GM23338 (cell line): ENCODE measurements at regions not wholly inside any gene's neighbourhood (a gene's known extent, or its start where the extent isn't known, plus 50 kb on each side); places are given as distances from the start of the nearest gene placed in this dataset.

Experiments
- ATAC-seq: fragments of 200-7000 bp; cut with Tn5 transposase; 3 replicates; pipeline ENCODE4 v1.9.1; 2020
- DNase-seq: peaks from one replicate; pipeline ENCODE4 v3.0.0-alpha.2; 2015; ENCODE audit warnings: low spot score
- H2AFZ ChIP-seq: fragments of 200-600 bp; sonication (generic); 2 replicates; pipeline ENCODE4 v1.8.0; 2016; ENCODE audit warnings: antibody characterized with exemption, mild to moderate bottlenecking, moderate library complexity
- H3F3A ChIP-seq: fragments of 200-600 bp; sonication (generic); replicated peaks from 2 replicates; pipeline ENCODE4 v1.8.0; 2017; ENCODE audit warnings: antibody characterized with exemption, mixed run types, low read depth
- H3K27ac ChIP-seq: fragments of 200-600 bp; sonication (generic); 2 replicates; pipeline ENCODE4 v1.6.1; 2016; ENCODE audit warnings: low read depth
- H3K27me3 ChIP-seq: fragments of 200-600 bp; sonication (generic); 2 replicates; pipeline ENCODE4 v1.8.0; 2016; ENCODE audit warnings: mild to moderate bottlenecking, mixed run types, moderate library complexity; ENCODE audit not compliant: insufficient read depth
- H3K36me3 ChIP-seq: fragments of 200-600 bp; sonication (generic); 2 replicates; pipeline ENCODE4 v1.8.0; 2016; ENCODE audit warnings: mild to moderate bottlenecking; ENCODE audit not compliant: insufficient read depth
- H3K4me1 ChIP-seq: fragments of 200-600 bp; sonication (generic); 2 replicates; pipeline ENCODE4 v1.8.0; 2016; ENCODE audit warnings: mild to moderate bottlenecking, moderate library complexity; ENCODE audit not compliant: insufficient read depth
- H3K4me2 ChIP-seq: fragments of 200-600 bp; sonication (generic); 2 replicates; pipeline ENCODE4 v1.7.1; 2017; ENCODE audit warnings: mixed run types
- H3K4me3 ChIP-seq: fragments of 200-600 bp; sonication (generic); 2 replicates; pipeline ENCODE4 v1.6.1; 2016; ENCODE audit warnings: mixed run types
- H3K79me2 ChIP-seq: fragments of 200-600 bp; sonication (generic); replicated peaks from 2 replicates; pipeline ENCODE4 v1.8.0; 2017; ENCODE audit warnings: mild to moderate bottlenecking; ENCODE audit not compliant: insufficient read depth
- H3K9me2 ChIP-seq: fragments of 200-600 bp; sonication (generic); 2 replicates; pipeline ENCODE4 v1.8.0; 2017; ENCODE audit not compliant: insufficient read depth
- H4K20me1 ChIP-seq: fragments of 200-600 bp; sonication (generic); replicated peaks from 2 replicates; pipeline ENCODE4 v1.8.0; 2017; ENCODE audit warnings: mild to moderate bottlenecking; ENCODE audit not compliant: insufficient read depth
- H3K27ac Mint-ChIP-seq: 2 replicates; pipeline ENCODE4 v1.8.0; 2020; ENCODE audit warnings: inconsistent platforms, mild to moderate bottlenecking, moderate library complexity, mixed read lengths
- H3K27me3 Mint-ChIP-seq: 3 replicates; pipeline ENCODE4 v1.8.0; 2022; ENCODE audit warnings: low read depth, mild to moderate bottlenecking, moderate library complexity, mixed read lengths, inconsistent platforms; ENCODE audit not compliant: insufficient read depth, poor library complexity
- H3K36me3 Mint-ChIP-seq: 3 replicates; pipeline ENCODE4 v1.8.0; 2021; ENCODE audit warnings: low read depth, mild to moderate bottlenecking, inconsistent platforms, moderate library complexity, mixed read lengths
- H3K4me1 Mint-ChIP-seq: 3 replicates; pipeline ENCODE4 v1.8.0; 2020; ENCODE audit warnings: mild to moderate bottlenecking, inconsistent platforms, mixed read lengths
- H3K4me3 Mint-ChIP-seq: 3 replicates; pipeline ENCODE4 v1.8.0; 2021; ENCODE audit warnings: moderate library complexity, mild to moderate bottlenecking, inconsistent platforms, mixed read lengths
- H3K9me3 Mint-ChIP-seq: 3 replicates; pipeline ENCODE4 v1.8.0; 2020; ENCODE audit warnings: moderate library complexity, mild to moderate bottlenecking, inconsistent platforms, mixed read lengths
- CREB1 ChIP-seq: fragments of 250-450 bp; sonication (Bioruptor Pico); IDR thresholded peaks from 2 replicates; pipeline ENCODE4 v1.5.0; 2020; ENCODE audit warnings: low read depth, mild to moderate bottlenecking, moderate library complexity
- EZH2 ChIP-seq: fragments of 200-600 bp; sonication (generic); IDR thresholded peaks from one replicate; pipeline ENCODE4 v1.8.0; 2017; ENCODE audit warnings: antibody characterized with exemption, mild to moderate bottlenecking, low read depth; ENCODE audit not compliant: unreplicated experiment
- EZH2phosphoT487 ChIP-seq: fragments of 200-600 bp; sonication (generic); IDR thresholded peaks from one replicate; pipeline ENCODE4 v1.8.1; 2018; ENCODE audit warnings: antibody characterized with exemption; ENCODE audit not compliant: unreplicated experiment
- JUNB ChIP-seq: IDR thresholded peaks from one replicate; pipeline ENCODE4 v1.6.1; 2016; ENCODE audit warnings: antibody characterized with exemption; ENCODE audit not compliant: unreplicated experiment
- NANOG ChIP-seq: IDR thresholded peaks from 2 replicates; pipeline ENCODE4 v1.6.1; 2016; ENCODE audit warnings: antibody characterized with exemption, borderline replicate concordance
- POLR2AphosphoS5 ChIP-seq: IDR thresholded peaks from 2 replicates; pipeline ENCODE4 v1.6.1; 2016; ENCODE audit warnings: antibody characterized with exemption, low read depth
- STAT1 ChIP-seq: IDR thresholded peaks from one replicate; pipeline ENCODE4 v1.6.1; 2016; ENCODE audit warnings: antibody characterized with exemption; ENCODE audit not compliant: unreplicated experiment
- ZNF114 ChIP-seq: fragments of 250-450 bp; sonication (Bioruptor Pico); IDR thresholded peaks from 2 replicates; pipeline ENCODE4 v1.5.0; 2020; ENCODE audit warnings: mild to moderate bottlenecking, moderate library complexity
- ZNF331 ChIP-seq: fragments of 250-450 bp; sonication (Bioruptor Pico); IDR thresholded peaks from 2 replicates; pipeline ENCODE4 v1.5.0; 2020; ENCODE audit warnings: low read depth, mild to moderate bottlenecking, moderate library complexity
- TF ChIP-seq, protein P1 (sequence below): fragments of 250-450 bp; sonication (Bioruptor Pico); IDR thresholded peaks from 2 replicates; pipeline ENCODE4 v1.5.0; 2020; ENCODE audit warnings: mild to moderate bottlenecking, moderate library complexity
- TF ChIP-seq, protein P2 (sequence below): IDR thresholded peaks from one replicate; pipeline ENCODE4 v1.6.1; 2018; ENCODE audit warnings: antibody characterized with exemption; ENCODE audit not compliant: unreplicated experiment
- TF ChIP-seq, protein P3 (sequence below): IDR thresholded peaks from 2 replicates; pipeline ENCODE4 v1.6.1; 2016; ENCODE audit warnings: antibody characterized with exemption
- TF ChIP-seq, protein P4 (sequence below), 2 experiments: fragments of 200-600 bp in 1 of 2; sonication (generic) in 1 of 2; conservative IDR thresholded peaks; 2 replicates each; pipeline versions ENCODE4 v1.5.1 to v1.6.1; 2016 to 2017; ENCODE audit warnings: antibody characterized with exemption in 2 of 2, low read depth in 2 of 2, mild to moderate bottlenecking in 2 of 2, moderate library complexity in 1 of 2

DNA sequence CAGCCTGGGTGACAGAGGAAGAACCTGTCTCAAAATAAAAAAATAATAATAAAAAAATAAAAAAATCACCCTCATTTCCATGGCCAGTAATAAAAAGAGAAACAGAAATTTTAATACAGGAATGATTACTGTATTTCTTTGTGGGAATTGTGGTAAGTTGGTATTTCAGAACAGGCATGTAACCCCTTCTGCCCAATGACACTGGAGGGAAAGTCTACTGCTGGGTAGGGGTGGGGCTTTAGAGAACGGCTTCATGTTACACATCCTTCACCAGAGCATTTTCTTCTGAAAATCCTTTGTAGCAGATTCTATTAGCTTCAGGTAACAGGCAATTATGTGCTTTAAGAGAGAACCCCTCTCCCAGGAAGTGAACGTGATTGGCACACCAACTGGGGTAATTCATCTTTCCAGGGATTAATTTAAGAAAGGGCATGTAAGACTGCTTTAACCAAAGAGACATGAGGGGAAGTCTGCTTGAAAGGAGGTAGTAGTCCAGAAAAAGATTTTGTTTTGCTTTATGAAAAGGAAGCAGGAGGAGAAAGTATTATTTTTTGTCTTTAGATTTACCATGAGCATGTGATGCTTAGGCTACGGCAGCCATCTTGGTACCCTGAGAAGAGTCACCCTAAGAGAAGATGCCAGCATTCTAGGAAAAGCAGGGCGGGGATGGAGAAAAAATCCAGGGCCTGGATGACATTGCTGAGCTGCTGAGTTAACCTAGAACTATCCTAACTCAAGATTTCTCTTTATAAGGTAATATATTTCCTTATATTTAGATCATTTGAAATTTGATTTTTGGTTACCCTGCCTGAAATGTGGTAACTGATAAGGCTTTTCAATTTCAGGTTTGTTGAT, 57.7 kb upstream of the DPT start:
- no peaks in the 10 kb centered on the region for H3K27me3 ChIP-seq
- no peak overlapping the region for H3K4me2 ChIP-seq
- no peaks in the 10 kb centered on the region for H3K27me3 Mint-ChIP-seq
- no peak for ATAC-seq
- DNase-seq: no peak
- peak overlapping the region; percentile 88; the same call in 1 of the 2 replicates for H2AFZ ChIP-seq
- H3K9me2 ChIP-seq: no peaks in the 10 kb centered on the region
- TF ChIP-seq, protein P1, sequence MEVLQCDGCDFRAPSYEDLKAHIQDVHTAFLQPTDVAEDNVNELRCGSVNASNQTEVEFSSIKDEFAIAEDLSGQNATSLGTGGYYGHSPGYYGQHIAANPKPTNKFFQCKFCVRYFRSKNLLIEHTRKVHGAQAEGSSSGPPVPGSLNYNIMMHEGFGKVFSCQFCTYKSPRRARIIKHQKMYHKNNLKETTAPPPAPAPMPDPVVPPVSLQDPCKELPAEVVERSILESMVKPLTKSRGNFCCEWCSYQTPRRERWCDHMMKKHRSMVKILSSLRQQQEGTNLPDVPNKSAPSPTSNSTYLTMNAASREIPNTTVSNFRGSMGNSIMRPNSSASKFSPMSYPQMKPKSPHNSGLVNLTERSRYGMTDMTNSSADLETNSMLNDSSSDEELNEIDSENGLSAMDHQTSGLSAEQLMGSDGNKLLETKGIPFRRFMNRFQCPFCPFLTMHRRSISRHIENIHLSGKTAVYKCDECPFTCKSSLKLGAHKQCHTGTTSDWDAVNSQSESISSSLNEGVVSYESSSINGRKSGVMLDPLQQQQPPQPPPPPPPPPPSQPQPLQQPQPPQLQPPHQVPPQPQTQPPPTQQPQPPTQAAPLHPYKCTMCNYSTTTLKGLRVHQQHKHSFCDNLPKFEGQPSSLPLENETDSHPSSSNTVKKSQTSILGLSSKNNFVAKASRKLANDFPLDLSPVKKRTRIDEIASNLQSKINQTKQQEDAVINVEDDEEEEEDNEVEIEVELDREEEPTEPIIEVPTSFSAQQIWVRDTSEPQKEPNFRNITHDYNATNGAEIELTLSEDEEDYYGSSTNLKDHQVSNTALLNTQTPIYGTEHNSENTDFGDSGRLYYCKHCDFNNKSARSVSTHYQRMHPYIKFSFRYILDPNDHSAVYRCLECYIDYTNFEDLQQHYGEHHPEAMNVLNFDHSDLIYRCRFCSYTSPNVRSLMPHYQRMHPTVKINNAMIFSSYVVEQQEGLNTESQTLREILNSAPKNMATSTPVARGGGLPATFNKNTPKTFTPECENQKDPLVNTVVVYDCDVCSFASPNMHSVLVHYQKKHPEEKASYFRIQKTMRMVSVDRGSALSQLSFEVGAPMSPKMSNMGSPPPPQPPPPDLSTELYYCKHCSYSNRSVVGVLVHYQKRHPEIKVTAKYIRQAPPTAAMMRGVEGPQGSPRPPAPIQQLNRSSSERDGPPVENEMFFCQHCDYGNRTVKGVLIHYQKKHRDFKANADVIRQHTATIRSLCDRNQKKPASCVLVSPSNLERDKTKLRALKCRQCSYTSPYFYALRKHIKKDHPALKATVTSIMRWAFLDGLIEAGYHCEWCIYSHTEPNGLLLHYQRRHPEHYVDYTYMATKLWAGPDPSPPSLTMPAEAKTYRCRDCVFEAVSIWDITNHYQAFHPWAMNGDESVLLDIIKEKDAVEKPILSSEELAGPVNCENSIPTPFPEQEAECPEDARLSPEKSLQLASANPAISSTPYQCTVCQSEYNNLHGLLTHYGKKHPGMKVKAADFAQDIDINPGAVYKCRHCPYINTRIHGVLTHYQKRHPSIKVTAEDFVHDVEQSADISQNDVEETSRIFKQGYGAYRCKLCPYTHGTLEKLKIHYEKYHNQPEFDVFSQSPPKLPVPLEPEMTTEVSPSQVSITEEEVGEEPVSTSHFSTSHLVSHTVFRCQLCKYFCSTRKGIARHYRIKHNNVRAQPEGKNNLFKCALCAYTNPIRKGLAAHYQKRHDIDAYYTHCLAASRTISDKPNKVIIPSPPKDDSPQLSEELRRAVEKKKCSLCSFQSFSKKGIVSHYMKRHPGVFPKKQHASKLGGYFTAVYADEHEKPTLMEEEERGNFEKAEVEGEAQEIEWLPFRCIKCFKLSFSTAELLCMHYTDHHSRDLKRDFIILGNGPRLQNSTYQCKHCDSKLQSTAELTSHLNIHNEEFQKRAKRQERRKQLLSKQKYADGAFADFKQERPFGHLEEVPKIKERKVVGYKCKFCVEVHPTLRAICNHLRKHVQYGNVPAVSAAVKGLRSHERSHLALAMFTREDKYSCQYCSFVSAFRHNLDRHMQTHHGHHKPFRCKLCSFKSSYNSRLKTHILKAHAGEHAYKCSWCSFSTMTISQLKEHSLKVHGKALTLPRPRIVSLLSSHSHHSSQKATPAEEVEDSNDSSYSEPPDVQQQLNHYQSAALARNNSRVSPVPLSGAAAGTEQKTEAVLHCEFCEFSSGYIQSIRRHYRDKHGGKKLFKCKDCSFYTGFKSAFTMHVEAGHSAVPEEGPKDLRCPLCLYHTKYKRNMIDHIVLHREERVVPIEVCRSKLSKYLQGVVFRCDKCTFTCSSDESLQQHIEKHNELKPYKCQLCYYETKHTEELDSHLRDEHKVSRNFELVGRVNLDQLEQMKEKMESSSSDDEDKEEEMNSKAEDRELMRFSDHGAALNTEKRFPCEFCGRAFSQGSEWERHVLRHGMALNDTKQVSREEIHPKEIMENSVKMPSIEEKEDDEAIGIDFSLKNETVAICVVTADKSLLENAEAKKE (CRISPR knock-in tag): no peak
- no peak for TF ChIP-seq STAT1
- no peak for TF ChIP-seq ZNF114 (CRISPR knock-in tag)
- no peak for TF ChIP-seq EZH2phosphoT487
- TF ChIP-seq CREB1 (CRISPR knock-in tag): no peak
- TF ChIP-seq, protein P2, sequence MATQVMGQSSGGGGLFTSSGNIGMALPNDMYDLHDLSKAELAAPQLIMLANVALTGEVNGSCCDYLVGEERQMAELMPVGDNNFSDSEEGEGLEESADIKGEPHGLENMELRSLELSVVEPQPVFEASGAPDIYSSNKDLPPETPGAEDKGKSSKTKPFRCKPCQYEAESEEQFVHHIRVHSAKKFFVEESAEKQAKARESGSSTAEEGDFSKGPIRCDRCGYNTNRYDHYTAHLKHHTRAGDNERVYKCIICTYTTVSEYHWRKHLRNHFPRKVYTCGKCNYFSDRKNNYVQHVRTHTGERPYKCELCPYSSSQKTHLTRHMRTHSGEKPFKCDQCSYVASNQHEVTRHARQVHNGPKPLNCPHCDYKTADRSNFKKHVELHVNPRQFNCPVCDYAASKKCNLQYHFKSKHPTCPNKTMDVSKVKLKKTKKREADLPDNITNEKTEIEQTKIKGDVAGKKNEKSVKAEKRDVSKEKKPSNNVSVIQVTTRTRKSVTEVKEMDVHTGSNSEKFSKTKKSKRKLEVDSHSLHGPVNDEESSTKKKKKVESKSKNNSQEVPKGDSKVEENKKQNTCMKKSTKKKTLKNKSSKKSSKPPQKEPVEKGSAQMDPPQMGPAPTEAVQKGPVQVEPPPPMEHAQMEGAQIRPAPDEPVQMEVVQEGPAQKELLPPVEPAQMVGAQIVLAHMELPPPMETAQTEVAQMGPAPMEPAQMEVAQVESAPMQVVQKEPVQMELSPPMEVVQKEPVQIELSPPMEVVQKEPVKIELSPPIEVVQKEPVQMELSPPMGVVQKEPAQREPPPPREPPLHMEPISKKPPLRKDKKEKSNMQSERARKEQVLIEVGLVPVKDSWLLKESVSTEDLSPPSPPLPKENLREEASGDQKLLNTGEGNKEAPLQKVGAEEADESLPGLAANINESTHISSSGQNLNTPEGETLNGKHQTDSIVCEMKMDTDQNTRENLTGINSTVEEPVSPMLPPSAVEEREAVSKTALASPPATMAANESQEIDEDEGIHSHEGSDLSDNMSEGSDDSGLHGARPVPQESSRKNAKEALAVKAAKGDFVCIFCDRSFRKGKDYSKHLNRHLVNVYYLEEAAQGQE: no peak
- no peak for TF ChIP-seq EZH2
- no peak for TF ChIP-seq JUNB
- no peak for TF ChIP-seq ZNF331 (CRISPR knock-in tag)
- TF ChIP-seq POLR2AphosphoS5: no peak
- TF ChIP-seq, protein P3, sequence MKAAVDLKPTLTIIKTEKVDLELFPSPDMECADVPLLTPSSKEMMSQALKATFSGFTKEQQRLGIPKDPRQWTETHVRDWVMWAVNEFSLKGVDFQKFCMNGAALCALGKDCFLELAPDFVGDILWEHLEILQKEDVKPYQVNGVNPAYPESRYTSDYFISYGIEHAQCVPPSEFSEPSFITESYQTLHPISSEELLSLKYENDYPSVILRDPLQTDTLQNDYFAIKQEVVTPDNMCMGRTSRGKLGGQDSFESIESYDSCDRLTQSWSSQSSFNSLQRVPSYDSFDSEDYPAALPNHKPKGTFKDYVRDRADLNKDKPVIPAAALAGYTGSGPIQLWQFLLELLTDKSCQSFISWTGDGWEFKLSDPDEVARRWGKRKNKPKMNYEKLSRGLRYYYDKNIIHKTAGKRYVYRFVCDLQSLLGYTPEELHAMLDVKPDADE: no peak
- TF ChIP-seq NANOG: no peak
- TF ChIP-seq, protein P4, sequence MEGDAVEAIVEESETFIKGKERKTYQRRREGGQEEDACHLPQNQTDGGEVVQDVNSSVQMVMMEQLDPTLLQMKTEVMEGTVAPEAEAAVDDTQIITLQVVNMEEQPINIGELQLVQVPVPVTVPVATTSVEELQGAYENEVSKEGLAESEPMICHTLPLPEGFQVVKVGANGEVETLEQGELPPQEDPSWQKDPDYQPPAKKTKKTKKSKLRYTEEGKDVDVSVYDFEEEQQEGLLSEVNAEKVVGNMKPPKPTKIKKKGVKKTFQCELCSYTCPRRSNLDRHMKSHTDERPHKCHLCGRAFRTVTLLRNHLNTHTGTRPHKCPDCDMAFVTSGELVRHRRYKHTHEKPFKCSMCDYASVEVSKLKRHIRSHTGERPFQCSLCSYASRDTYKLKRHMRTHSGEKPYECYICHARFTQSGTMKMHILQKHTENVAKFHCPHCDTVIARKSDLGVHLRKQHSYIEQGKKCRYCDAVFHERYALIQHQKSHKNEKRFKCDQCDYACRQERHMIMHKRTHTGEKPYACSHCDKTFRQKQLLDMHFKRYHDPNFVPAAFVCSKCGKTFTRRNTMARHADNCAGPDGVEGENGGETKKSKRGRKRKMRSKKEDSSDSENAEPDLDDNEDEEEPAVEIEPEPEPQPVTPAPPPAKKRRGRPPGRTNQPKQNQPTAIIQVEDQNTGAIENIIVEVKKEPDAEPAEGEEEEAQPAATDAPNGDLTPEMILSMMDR (conservative IDR thresholded peaks at IDR 0.05; ENCODE audit: low read depth in 2 of 2): no peak
- no peaks in the 10 kb centered on the region for H3K36me3 Mint-ChIP-seq
- no peaks in the 10 kb centered on the region for H3K36me3 ChIP-seq
- H3K4me3 ChIP-seq: no peak overlapping the region
- no peaks in the 10 kb centered on the region for H4K20me1 ChIP-seq
- H3K9me3 Mint-ChIP-seq: no peaks in the 10 kb centered on the region
- H3F3A ChIP-seq: no peaks in the 10 kb centered on the region
- 0 out of 3 replicates have a peak, but pooled peaks cover 2% of the 10 kb centered on the region for H3K4me1 Mint-ChIP-seq
- no peaks in the 10 kb centered on the region for H3K4me1 ChIP-seq
- no peaks in the 10 kb centered on the region for H3K79me2 ChIP-seq
- no peak overlapping the region for H3K27ac Mint-ChIP-seq
- H3K4me3 Mint-ChIP-seq: no peak overlapping the region
- H3K27ac ChIP-seq: no peak overlapping the region
